DND-41 (cell line): ENCODE measurements at regions not wholly inside any gene's neighbourhood (a gene's known extent, or its start where the extent isn't known, plus 50 kb on each side); places are given as distances from the start of the nearest gene placed in this dataset.

Source experiments
- ATAC-seq: fragments of 200-7000 bp; cut with Tn5 transposase; 3 replicates; pipeline ENCODE4 v1.9.1; 2021; ENCODE audit warnings: low read depth; ENCODE audit not compliant: insufficient read depth
- DNase-seq: peaks from one replicate; pipeline ENCODE4 v3.0.0-alpha.2; 2020
- H2AFZ ChIP-seq: 2 replicates; pipeline ENCODE4 v1.6.0; 2012; ENCODE audit warnings: low read depth, low read length
- H3K27ac ChIP-seq: 2 replicates; pipeline ENCODE4 v1.5.1; 2012; ENCODE audit warnings: low read length, inconsistent platforms
- H3K27me3 ChIP-seq: fragments of 200-600 bp; sonication (generic); 2 replicates; pipeline ENCODE4 v1.6.0; 2012; ENCODE audit warnings: low read length, mild to moderate bottlenecking, inconsistent platforms; ENCODE audit not compliant: insufficient read depth, poor library complexity
- H3K36me3 ChIP-seq: 2 replicates; pipeline ENCODE4 v1.5.1; 2012; ENCODE audit warnings: low read length, inconsistent platforms; ENCODE audit not compliant: insufficient read depth
- H3K4me1 ChIP-seq: 2 replicates; pipeline ENCODE4 v1.5.1; 2012; ENCODE audit warnings: mild to moderate bottlenecking, low read length; ENCODE audit not compliant: insufficient read depth
- H3K4me2 ChIP-seq: 2 replicates; pipeline ENCODE4 v1.6.0; 2012; ENCODE audit warnings: mild to moderate bottlenecking, moderate library complexity, low read length, inconsistent platforms; ENCODE audit not compliant: insufficient read depth
- H3K4me3 ChIP-seq, 2 experiments: fragments of 200-600 bp in 1 of 2; shearing (Covaris generic) in 1 of 2; 2 replicates each; pipeline ENCODE4 v1.5.1; 2012 to 2016; ENCODE audit warnings: inconsistent platforms in 2 of 2, low read length in 2 of 2, mild to moderate bottlenecking in 2 of 2, low read depth in 1 of 2, moderate library complexity in 1 of 2
- H3K79me2 ChIP-seq: 2 replicates; pipeline ENCODE4 v1.6.0; 2012; ENCODE audit warnings: low read length, inconsistent platforms; ENCODE audit not compliant: insufficient read depth
- H3K9ac ChIP-seq: 2 replicates; pipeline ENCODE4 v1.6.0; 2012; ENCODE audit warnings: low read depth, mild to moderate bottlenecking, inconsistent platforms, low read length, moderate library complexity
- H3K9me3 ChIP-seq: 2 replicates; pipeline ENCODE4 v1.5.1; 2012; ENCODE audit warnings: low read length, moderate library complexity, mild to moderate bottlenecking, inconsistent platforms; ENCODE audit not compliant: insufficient read depth, severe bottlenecking
- H4K20me1 ChIP-seq: 2 replicates; pipeline ENCODE4 v1.6.0; 2012; ENCODE audit warnings: low read length; ENCODE audit not compliant: insufficient read depth
- EZH2 ChIP-seq: IDR thresholded peaks from 3 replicates; pipeline ENCODE4 v1.6.1; 2012; ENCODE audit warnings: borderline replicate concordance, low read depth, mild to moderate bottlenecking, moderate library complexity, low read length, inconsistent platforms; ENCODE audit not compliant: severe bottlenecking
- TF ChIP-seq, protein P1 (sequence below): IDR thresholded peaks from 2 replicates; pipeline ENCODE4 v1.5.1; 2012; ENCODE audit warnings: borderline replicate concordance, low read length, moderate library complexity, mild to moderate bottlenecking; ENCODE audit not compliant: poor library complexity, severe bottlenecking; ENCODE audit errors: extremely low read depth

DNA sequence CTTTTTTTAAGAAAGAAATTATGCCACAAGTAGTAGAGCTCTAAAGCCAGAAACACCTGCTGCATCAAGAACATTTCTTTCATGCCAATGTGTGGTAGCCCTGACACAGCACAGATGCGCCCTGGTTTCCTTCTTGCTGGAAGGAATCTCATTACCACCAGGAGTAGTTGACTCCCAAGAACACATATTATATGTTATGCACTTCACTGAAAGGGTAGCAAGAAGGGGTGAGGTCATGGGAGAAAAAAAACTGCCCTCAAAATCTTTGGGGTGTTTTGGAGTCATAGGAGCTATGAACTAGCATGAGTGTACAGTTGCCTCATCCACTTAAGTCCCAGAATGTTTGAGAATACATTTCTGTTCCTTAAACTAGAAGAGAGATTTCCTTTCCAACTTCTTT, 185.8 kb upstream of the C1QTNF7 start:
- H3K9me3 ChIP-seq: no peaks in the 10 kb centered on the region
- H3K79me2 ChIP-seq: no peaks in the 10 kb centered on the region
- no peak overlapping the region for H3K4me2 ChIP-seq
- no peak for TF ChIP-seq EZH2
- TF ChIP-seq, protein P1, sequence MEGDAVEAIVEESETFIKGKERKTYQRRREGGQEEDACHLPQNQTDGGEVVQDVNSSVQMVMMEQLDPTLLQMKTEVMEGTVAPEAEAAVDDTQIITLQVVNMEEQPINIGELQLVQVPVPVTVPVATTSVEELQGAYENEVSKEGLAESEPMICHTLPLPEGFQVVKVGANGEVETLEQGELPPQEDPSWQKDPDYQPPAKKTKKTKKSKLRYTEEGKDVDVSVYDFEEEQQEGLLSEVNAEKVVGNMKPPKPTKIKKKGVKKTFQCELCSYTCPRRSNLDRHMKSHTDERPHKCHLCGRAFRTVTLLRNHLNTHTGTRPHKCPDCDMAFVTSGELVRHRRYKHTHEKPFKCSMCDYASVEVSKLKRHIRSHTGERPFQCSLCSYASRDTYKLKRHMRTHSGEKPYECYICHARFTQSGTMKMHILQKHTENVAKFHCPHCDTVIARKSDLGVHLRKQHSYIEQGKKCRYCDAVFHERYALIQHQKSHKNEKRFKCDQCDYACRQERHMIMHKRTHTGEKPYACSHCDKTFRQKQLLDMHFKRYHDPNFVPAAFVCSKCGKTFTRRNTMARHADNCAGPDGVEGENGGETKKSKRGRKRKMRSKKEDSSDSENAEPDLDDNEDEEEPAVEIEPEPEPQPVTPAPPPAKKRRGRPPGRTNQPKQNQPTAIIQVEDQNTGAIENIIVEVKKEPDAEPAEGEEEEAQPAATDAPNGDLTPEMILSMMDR: no peak
- H2AFZ ChIP-seq: no peak overlapping the region
- no peak overlapping the region for H3K9ac ChIP-seq
- no peak overlapping the region for H3K27ac ChIP-seq
- no peak overlapping the region for H3K4me3 ChIP-seq
- no peaks in the 10 kb centered on the region for H3K4me1 ChIP-seq
- no peaks in the 10 kb centered on the region for H3K27me3 ChIP-seq
- no peaks in the 10 kb centered on the region for H3K36me3 ChIP-seq
- no peak for ATAC-seq
- no peak for DNase-seq
- H4K20me1 ChIP-seq: no peaks in the 10 kb centered on the region

DNA sequence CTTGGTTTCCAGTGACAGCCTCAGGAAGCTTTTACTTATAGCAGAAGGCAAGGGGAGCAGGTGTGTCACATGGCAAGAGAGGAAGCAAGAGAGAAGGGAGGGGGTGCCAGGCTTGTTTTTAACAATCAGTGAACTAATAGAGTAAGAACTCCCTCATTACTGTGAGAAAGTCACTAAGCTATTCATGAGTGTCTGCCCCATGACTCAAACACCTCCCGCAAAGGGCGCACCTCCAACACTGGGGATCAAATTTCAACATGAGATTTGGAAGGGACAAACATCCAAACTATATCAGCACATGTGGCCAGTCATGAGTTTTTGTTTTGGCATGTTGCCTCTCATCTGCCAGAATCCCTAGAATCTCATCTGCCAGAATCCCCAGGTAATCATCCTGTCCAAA, 183.5 kb upstream of the C1QTNF7 start:
- Histone ChIP-seq H3K27me3 (no peaks in the 10 kb centered on the region), H3K9ac (no peak overlapping the region), H3K4me1 (no peaks in the 10 kb centered on the region), H2AFZ (no peak overlapping the region), H3K79me2 (no peaks in the 10 kb centered on the region), H3K9me3 (no peaks in the 10 kb centered on the region), H3K36me3 (no peaks in the 10 kb centered on the region), H3K4me2 (no peak overlapping the region), H4K20me1 (no peaks in the 10 kb centered on the region), H3K27ac (no peak overlapping the region), H3K4me3 (no peak overlapping the region)
- no peak for DNase-seq
- ATAC-seq: no peak
- TF ChIP-seq EZH2: no peak
- TF ChIP-seq, protein P1: no peak

DNA sequence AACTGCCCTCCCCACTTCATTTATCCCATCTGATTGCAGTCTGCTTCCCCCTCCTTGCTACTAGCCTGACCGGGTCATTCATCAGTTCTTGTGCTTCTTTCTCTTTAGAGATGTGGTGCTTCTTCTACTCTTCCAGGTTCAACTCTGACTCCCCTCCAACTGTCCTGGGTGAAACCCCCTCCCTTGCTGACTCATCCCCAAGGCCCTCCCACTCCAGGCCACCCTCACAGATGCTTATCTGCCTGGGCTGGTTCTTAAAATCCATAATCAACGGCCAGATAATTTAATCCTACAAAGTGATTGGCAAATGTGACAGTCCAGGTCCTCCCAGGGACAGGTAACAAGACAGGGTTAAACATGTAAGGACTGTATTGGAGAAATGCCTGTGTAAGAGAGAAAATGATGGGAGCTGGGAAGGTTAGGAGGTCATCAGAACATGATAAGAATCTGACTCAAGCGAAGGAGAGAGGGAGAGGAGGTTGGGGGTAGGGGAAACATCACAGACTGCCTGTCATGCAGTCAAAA, 182.8 kb upstream of the C1QTNF7 start:
- Histone ChIP-seq H3K27me3 (peaks cover 2% of the 10 kb centered on the region), H3K9me3 (no peaks in the 10 kb centered on the region), H3K79me2 (no peaks in the 10 kb centered on the region), H4K20me1 (no peaks in the 10 kb centered on the region), H3K36me3 (no peaks in the 10 kb centered on the region), H3K9ac (no peak overlapping the region), H3K4me2 (no peak overlapping the region), H3K4me1 (no peaks in the 10 kb centered on the region), H3K27ac (no peak overlapping the region), H2AFZ (no peak overlapping the region), H3K4me3 (no peak overlapping the region)
- DNase-seq: no peak
- no peak for TF ChIP-seq EZH2
- TF ChIP-seq, protein P1: no peak
- ATAC-seq: no peak

DNA sequence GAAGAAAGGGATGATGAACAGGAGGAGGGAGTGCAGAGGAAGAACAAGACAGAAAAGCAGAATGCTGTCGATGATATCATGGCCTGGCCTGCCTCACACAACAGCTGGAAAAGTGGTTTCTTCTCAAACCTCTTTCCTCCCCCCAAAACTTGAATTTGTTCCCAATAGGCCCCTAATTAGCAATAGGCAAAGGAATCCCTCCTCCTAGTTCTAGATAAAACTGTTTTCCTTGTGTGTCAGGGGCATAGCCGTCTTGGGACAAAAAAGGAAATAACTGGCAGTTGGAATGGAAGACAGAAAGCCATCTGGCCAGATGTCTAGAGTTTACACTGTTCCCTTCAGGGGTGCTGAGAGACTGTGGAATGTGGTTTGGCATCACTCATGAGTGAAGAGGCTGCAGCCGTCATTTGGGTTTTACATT, 177.8 kb upstream of the C1QTNF7 start:
- no peak for ATAC-seq
- no peak for DNase-seq
- no peaks in the 10 kb centered on the region for H3K9me3 ChIP-seq

More for the DNA sequence above, 177.8 kb upstream of the C1QTNF7 start:
- no peaks in the 10 kb centered on the region for H3K4me1 ChIP-seq
- peaks cover 7% of the 10 kb centered on the region for H3K27me3 ChIP-seq
- H3K4me3 ChIP-seq: no peak overlapping the region
- no peaks in the 10 kb centered on the region for H3K79me2 ChIP-seq
- TF ChIP-seq, protein P1: no peak
- TF ChIP-seq EZH2: no peak
- H3K9ac ChIP-seq: no peak overlapping the region
- H3K4me2 ChIP-seq: no peak overlapping the region
- H3K27ac ChIP-seq: no peak overlapping the region
- H4K20me1 ChIP-seq: no peaks in the 10 kb centered on the region
- no peaks in the 10 kb centered on the region for H3K36me3 ChIP-seq
- H2AFZ ChIP-seq: no peak overlapping the region
